GM23248 (cell line): ENCODE measurements at regions not wholly inside any gene's neighbourhood (a gene's known extent, or its start where the extent isn't known, plus 50 kb on each side); places are given as distances from the start of the nearest gene placed in this dataset.

Experiments
- EZH2 ChIP-seq: fragments of 200-600 bp; sonication (generic); IDR thresholded peaks from 2 replicates; pipeline ENCODE4 v1.6.1; 2018; ENCODE audit warnings: antibody characterized with exemption, mild to moderate bottlenecking; ENCODE audit not compliant: insufficient read depth, poor library complexity, severe bottlenecking
- EZH2phosphoT487 ChIP-seq: fragments of 200-600 bp; sonication (generic); IDR thresholded peaks from 2 replicates; pipeline ENCODE4 v1.6.1; 2018; ENCODE audit warnings: antibody characterized with exemption, moderate library complexity, mild to moderate bottlenecking, low read depth; ENCODE audit not compliant: insufficient read depth

GRCh38 chr2:128475427-128476211, 157.0 kb upstream of the HS6ST1 start:
- TF ChIP-seq EZH2phosphoT487: no peak
- TF ChIP-seq EZH2: no peak
